GM12878 (cell line): ENCODE measurements at regions not wholly inside any gene's neighbourhood (a gene's known extent, or its start where the extent isn't known, plus 50 kb on each side); places are given as distances from the start of the nearest gene placed in this dataset.
A peak's percentile ranks its signal among the peaks of the same experiment; 100 is the strongest.

Source experiments
- ATAC-seq: fragments of 200-7000 bp; cut with Tn5 transposase; 3 replicates; pipeline ENCODE4 v1.9.1; 2020; ENCODE audit warnings: mild to moderate bottlenecking, moderate library complexity
- BruUV-seq: library from RNA; stranded (reverse); fragments of 400-500 nt; replicated peaks from 2 replicates; lab custom pipeline; 2021; lab: Mats Ljungman, UMichigan
- CTCF ChIA-PET: fragments of 300-600 bp; sonication (Branson Sonifier 250); formaldehyde crosslinking; extraction: SDS; loops from one replicate; lab custom pipeline; 2021; ENCODE audit warnings: inconsistent platforms; lab: Yijun Ruan, JAX
- POLR2A ChIA-PET: fragments of 350-600 bp; formaldehyde crosslinking; extraction: SDS; loops from one replicate; lab custom pipeline; 2021; ENCODE audit warnings: inconsistent platforms; lab: Charles Lee
- RAD21 ChIA-PET: fragments of 300-600 bp; sonication (Branson Sonifier 250); formaldehyde crosslinking; loops from one replicate; lab custom pipeline; 2023; ENCODE audit warnings: antibody characterized with exemption; ENCODE audit not compliant: unreplicated experiment; lab: Charles Lee
- SMC1A ChIA-PET: fragments of 300-600 bp; sonication (Branson Sonifier 250); formaldehyde crosslinking; loops from one replicate; lab custom pipeline; 2023; ENCODE audit not compliant: unreplicated experiment, uncharacterized antibody; lab: Charles Lee
- DNase-seq: peaks from one replicate; pipeline ENCODE4 v3.0.0-alpha.2; 2011; ENCODE audit warnings: low read depth, low spot score
- FAIRE-seq: peaks from 3 replicates; lab custom pipeline; 2011; peaks lifted over from hg19 to GRCh38; lab: Jason Lieb, UNC
- H2AFZ ChIP-seq: 2 replicates; pipeline ENCODE4 v1.6.0; 2011; ENCODE audit warnings: low read depth, low read length, control low read depth; ENCODE audit not compliant: control insufficient read depth
- H3K27ac ChIP-seq: 2 replicates; pipeline ENCODE4 v1.5.1; 2011; ENCODE audit warnings: control low read depth; ENCODE audit not compliant: control insufficient read depth, insufficient read depth
- H3K27me3 ChIP-seq, 2 experiments: replicated peaks in 1 of 2; 2 replicates each; pipeline versions ENCODE4 v1.6.0 to v1.6.1; 2011; ENCODE audit warnings: low read length in 1 of 2; ENCODE audit not compliant: control insufficient read depth in 2 of 2, insufficient read depth in 2 of 2
- H3K36me3 ChIP-seq, 2 experiments: 2 replicates each; pipeline ENCODE4 v1.5.1; 2011; ENCODE audit warnings: low read length in 1 of 2; ENCODE audit not compliant: control insufficient read depth in 2 of 2, insufficient read depth in 2 of 2
- H3K4me1 ChIP-seq: 2 replicates; pipeline ENCODE4 v1.6.1; 2011; ENCODE audit warnings: mild to moderate bottlenecking, low read length, moderate library complexity, mixed read lengths; ENCODE audit not compliant: control insufficient read depth, insufficient read depth
- H3K4me2 ChIP-seq: 2 replicates; pipeline ENCODE4 v1.6.0; 2011; ENCODE audit warnings: control low read depth; ENCODE audit not compliant: control insufficient read depth, insufficient read depth
- H3K4me3 ChIP-seq: fragments of 200-600 bp; sonication (generic); 2 replicates; pipeline ENCODE4 v1.5.1; 2016
- H3K79me2 ChIP-seq: 2 replicates; pipeline ENCODE4 v1.6.0; 2011; ENCODE audit warnings: low read length; ENCODE audit not compliant: control insufficient read depth, insufficient read depth
- H3K9ac ChIP-seq: 2 replicates; pipeline ENCODE4 v1.8.0; 2011; ENCODE audit warnings: low read length, control low read depth, mixed read lengths; ENCODE audit not compliant: control insufficient read depth, insufficient read depth
- H3K9me3 ChIP-seq: replicated peaks from 3 replicates; pipeline ENCODE4 v1.5.1; 2011; ENCODE audit warnings: mild to moderate bottlenecking, low read length; ENCODE audit not compliant: control insufficient read depth, insufficient read depth
- H4K20me1 ChIP-seq: 2 replicates; pipeline ENCODE4 v1.6.0; 2011; ENCODE audit not compliant: control insufficient read depth, insufficient read depth
- CHD1 ChIP-seq: IDR thresholded peaks from 2 replicates; pipeline ENCODE4 v1.6.1; 2012; ENCODE audit warnings: low read depth, low read length, improper control_type of control experiment
- CHD2 ChIP-seq: IDR thresholded peaks from 2 replicates; pipeline ENCODE4 v1.6.1; 2011; ENCODE audit warnings: low read depth, low read length, improper control_type of control experiment, borderline replicate concordance
- EGR1 ChIP-seq, 2 experiments: IDR thresholded peaks; 1 replicate in 1 of 2; 2 replicates in 1 of 2; pipeline ENCODE4 v1.6.1; 2011 to 2012; ENCODE audit warnings: low read depth in 2 of 2, low read length in 2 of 2, borderline replicate concordance in 1 of 2, mild to moderate bottlenecking in 1 of 2, moderate library complexity in 1 of 2
- ETV6 ChIP-seq, 2 experiments: fragments of 450-650 bp in 1 of 2; IDR thresholded peaks in 1 of 2; conservative IDR thresholded peaks in 1 of 2; 2 replicates each; pipeline ENCODE4 v1.6.1; 2014; ENCODE audit warnings: antibody characterized with exemption in 1 of 2, borderline replicate concordance in 1 of 2, low read depth in 1 of 2, mild to moderate bottlenecking in 1 of 2, moderate library complexity in 1 of 2
- FOXK2 ChIP-seq: fragments of 450-650 bp; IDR thresholded peaks from 2 replicates; pipeline ENCODE4 v1.6.1; 2017; ENCODE audit warnings: mild to moderate bottlenecking, moderate library complexity
- GABPA ChIP-seq: IDR thresholded peaks from 2 replicates; pipeline ENCODE4 v1.6.1; 2014; ENCODE audit warnings: antibody characterized with exemption, low read depth, mild to moderate bottlenecking, inconsistent platforms
- GATAD2B ChIP-seq: fragments of 450-650 bp; conservative IDR thresholded peaks from 2 replicates; pipeline ENCODE4 v1.6.1; 2017; ENCODE audit warnings: low read depth, mild to moderate bottlenecking, moderate library complexity
- IKZF1 ChIP-seq: fragments of 450-650 bp; conservative IDR thresholded peaks from 2 replicates; pipeline ENCODE4 v1.6.1; 2017; ENCODE audit warnings: antibody characterized with exemption, mild to moderate bottlenecking
- JUNB ChIP-seq: IDR thresholded peaks from 2 replicates; pipeline ENCODE4 v1.6.1; 2016; ENCODE audit warnings: antibody characterized with exemption, mild to moderate bottlenecking
- MTA2 ChIP-seq: fragments of 450-650 bp; IDR thresholded peaks from 2 replicates; pipeline ENCODE4 v1.6.1; 2016; ENCODE audit warnings: low read depth, mild to moderate bottlenecking, moderate library complexity
- NFYB ChIP-seq: IDR thresholded peaks from 2 replicates; pipeline ENCODE4 v1.6.1; 2011; ENCODE audit warnings: low read depth, mild to moderate bottlenecking, low read length, improper control_type of control experiment, moderate library complexity; ENCODE audit not compliant: insufficient read depth
- NR2C2 ChIP-seq: IDR thresholded peaks from 2 replicates; pipeline ENCODE4 v1.6.1; 2011; ENCODE audit warnings: borderline replicate concordance, low read depth; ENCODE audit not compliant: control insufficient read depth, insufficient read length
- PAX8 ChIP-seq: fragments of 450-650 bp; IDR thresholded peaks from 2 replicates; pipeline ENCODE4 v1.6.1; 2017; ENCODE audit warnings: mild to moderate bottlenecking, moderate library complexity
- RCOR1 ChIP-seq: conservative IDR thresholded peaks from 2 replicates; pipeline ENCODE4 v1.6.1; 2012; ENCODE audit warnings: low read depth, low read length, improper control_type of control experiment
- SMAD1 ChIP-seq: fragments of 450-650 bp; IDR thresholded peaks from 2 replicates; pipeline ENCODE4 v1.6.1; 2018; ENCODE audit warnings: mild to moderate bottlenecking, low read depth; ENCODE audit not compliant: partially characterized antibody
- SRF ChIP-seq, 2 experiments: IDR thresholded peaks; 2 replicates each; pipeline ENCODE4 v1.6.1; 2011; ENCODE audit warnings: low read depth in 2 of 2, low read length in 2 of 2, mild to moderate bottlenecking in 1 of 2, moderate library complexity in 1 of 2
- ZSCAN29 ChIP-seq: fragments of 450-650 bp; IDR thresholded peaks from 2 replicates; pipeline ENCODE4 v1.6.1; 2017; ENCODE audit warnings: mild to moderate bottlenecking, moderate library complexity
- WGBS: methylation state at CpG from one replicate; pipeline ENCODE4 v1.1.6; 2016; ENCODE audit warnings: low lambda C conversion rate; ENCODE audit not compliant: insufficient replicate concordance, insufficient coverage; ENCODE audit errors: missing lambda C conversion rate; 5-methylcytosine and 5-hydroxymethylcytosine counted together
- in situ Hi-C: fragments of 300-500 bp; cut with MboI; formaldehyde crosslinking; loops from 9 replicates; pipeline ENCODE4 v1.14.3; 2018; ENCODE audit warnings: mixed read lengths
- intact Hi-C: fragments of 100-400 bp; cut with micrococcal nuclease; formaldehyde crosslinking; loops from one replicate; pipeline ENCODE4 v1.14.2; 2022; ENCODE audit not compliant: unreplicated experiment
- TF ChIP-seq, protein P1 (sequence below): IDR thresholded peaks from 2 replicates; pipeline ENCODE4 v1.6.1; 2011; ENCODE audit warnings: low read depth, low read length, improper control_type of control experiment, borderline replicate concordance

DNA sequence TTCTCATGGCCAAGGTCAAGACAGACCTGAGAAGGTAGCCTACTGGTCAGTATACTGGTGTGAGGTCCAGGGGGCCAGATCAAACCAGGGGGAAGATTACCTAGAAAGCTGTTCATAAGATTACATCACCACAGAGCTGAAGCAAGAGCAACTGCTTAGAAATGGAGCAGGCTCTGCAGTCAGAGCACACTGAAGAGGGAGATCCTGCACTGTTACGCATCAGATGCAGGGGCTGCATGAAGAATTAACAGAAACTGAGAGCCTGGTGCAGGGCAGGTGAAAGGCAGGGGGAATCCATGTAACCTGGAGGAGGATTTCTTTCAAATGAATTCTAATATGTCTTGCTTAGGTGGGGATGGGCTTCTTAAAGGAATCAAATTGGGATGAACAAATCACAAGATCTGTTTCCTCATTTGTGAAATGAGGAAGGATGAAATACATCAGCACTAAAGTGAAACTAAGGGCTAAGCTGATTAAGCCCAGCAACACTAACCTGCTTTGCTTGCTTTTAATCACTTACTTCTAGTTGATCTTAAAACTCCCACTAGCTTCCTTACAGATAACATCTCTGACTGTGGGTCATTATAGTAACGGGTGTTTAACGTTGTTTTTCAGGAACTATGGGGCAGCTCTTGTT, 74.3 kb upstream of the ADAM23 start:
- H3K9me3 ChIP-seq = no peaks in the 10 kb centered on the region
- POLR2A ChIA-PET = interaction anchor here (0.5 to 1.5 kb wide), 2 partner anchors 15 to 397 kb away, joined by 4 read pairs; no protein-coding TSS in a partner anchor
- CTCF ChIA-PET = interaction anchor here (1.1 to 2.8 kb wide), 5 partner anchors 15 to 205 kb away, joined by 3 to 5 read pairs (median 4); no protein-coding TSS in a partner anchor
- peak; percentile 83 for ATAC-seq
- H2AFZ ChIP-seq = peak overlapping the region; percentile 64
- H4K20me1 ChIP-seq = no peaks in the 10 kb centered on the region
- no peak overlapping the region for H3K4me3 ChIP-seq
- SMC1A ChIA-PET = interaction anchor here (0.9 to 1.9 kb wide), 3 partner anchors 15 to 55 kb away, joined by 3 to 8 read pairs (median 5); no protein-coding TSS in a partner anchor
- no TSS peak for BruUV-seq
- no peak for TF ChIP-seq NR2C2
- peak; percentile 35; the same call in 1 of the 2 replicates for TF ChIP-seq MTA2
- 0 out of 2 replicates have a peak, but pooled peaks have one; percentile 14 for TF ChIP-seq IKZF1
- FAIRE-seq = no peak
- no peak overlapping the region for H3K27ac ChIP-seq
- intact Hi-C loops (no loop called here), in situ Hi-C loops (no loop called here)
- no peak overlapping the region for H3K9ac ChIP-seq
- no peaks in the 10 kb centered on the region for H3K27me3 ChIP-seq
- no peaks in the 10 kb centered on the region for H3K79me2 ChIP-seq
- DNase-seq = no peak
- RAD21 ChIA-PET = interaction anchor here (0.9 to 1.2 kb wide), 2 partner anchors 15 to 87 kb away, joined by 3 read pairs; no protein-coding TSS in a partner anchor
- 23% methylated on average over 3 of the region's 3 CpGs for WGBS
- H3K4me2 ChIP-seq = 0 out of 2 replicates have a peak overlapping the region, but pooled peaks have one; percentile 17
- no peaks in the 10 kb centered on the region for H3K36me3 ChIP-seq
- no peaks in the 10 kb centered on the region for H3K4me1 ChIP-seq

DNA sequence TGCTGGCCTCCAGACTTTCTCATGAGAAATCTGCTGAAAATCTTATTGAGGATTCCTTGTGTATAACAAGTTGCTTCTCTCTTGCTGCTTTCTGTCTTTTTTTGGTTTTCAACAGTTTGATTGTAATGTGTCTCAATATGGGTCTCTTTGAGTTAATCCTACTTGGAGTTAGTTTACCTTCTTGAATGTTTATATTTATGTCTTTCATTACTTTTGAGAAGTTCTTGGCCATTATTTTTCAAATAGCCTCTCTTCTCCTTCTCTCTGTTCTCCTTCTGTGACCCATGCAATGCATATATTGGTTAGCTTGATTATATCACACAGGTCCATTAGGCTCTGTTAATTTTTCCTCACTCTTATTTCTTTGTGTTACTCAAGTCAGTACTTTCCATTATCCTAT, 67.4 kb upstream of the ADAM23 start:
- H3K4me3 ChIP-seq = no peak overlapping the region
- no peak overlapping the region for H3K27ac ChIP-seq
- ChIA-PET CTCF (no interaction called here), RAD21 (no interaction called here), SMC1A (no interaction called here), POLR2A (no interaction called here)
- H3K36me3 ChIP-seq = no peaks in the 10 kb centered on the region
- no TSS peak for BruUV-seq
- H3K27me3 ChIP-seq = no peaks in the 10 kb centered on the region
- ATAC-seq (no peak), FAIRE-seq (no peak), DNase-seq (no peak)
- no peaks in the 10 kb centered on the region for H3K9me3 ChIP-seq
- H4K20me1 ChIP-seq = no peaks in the 10 kb centered on the region
- H2AFZ ChIP-seq = no peak overlapping the region
- H3K9ac ChIP-seq = no peak overlapping the region
- H3K4me2 ChIP-seq = no peak overlapping the region
- no peaks in the 10 kb centered on the region for H3K79me2 ChIP-seq
- intact Hi-C loops (no loop called here), in situ Hi-C loops (no loop called here)
- no peaks in the 10 kb centered on the region for H3K4me1 ChIP-seq
- TF ChIP-seq ETV6 (conservative IDR thresholded peaks at IDR 0.05 in 1 of 2, IDR thresholded peaks at IDR 0.05 in 1 of 2; ENCODE audit: borderline replicate concordance in 1 of 2, low read depth in 1 of 2) (no peak), GATAD2B (no peak), GABPA (no peak), SRF (IDR thresholded peaks at IDR 0.05; ENCODE audit: low read depth in 2 of 2, low read length in 2 of 2) (no peak), RCOR1 (no peak), EGR1 (IDR thresholded peaks at IDR 0.05; ENCODE audit: borderline replicate concordance in 1 of 2, low read depth in 2 of 2, low read length in 2 of 2) (no peak), NFYB (no peak), PAX8 (no peak), SMAD1 (no peak), CHD1 (no peak), JUNB (no peak), CHD2 (no peak), ZSCAN29 (no peak), FOXK2 (no peak)
- TF ChIP-seq, protein P1, sequence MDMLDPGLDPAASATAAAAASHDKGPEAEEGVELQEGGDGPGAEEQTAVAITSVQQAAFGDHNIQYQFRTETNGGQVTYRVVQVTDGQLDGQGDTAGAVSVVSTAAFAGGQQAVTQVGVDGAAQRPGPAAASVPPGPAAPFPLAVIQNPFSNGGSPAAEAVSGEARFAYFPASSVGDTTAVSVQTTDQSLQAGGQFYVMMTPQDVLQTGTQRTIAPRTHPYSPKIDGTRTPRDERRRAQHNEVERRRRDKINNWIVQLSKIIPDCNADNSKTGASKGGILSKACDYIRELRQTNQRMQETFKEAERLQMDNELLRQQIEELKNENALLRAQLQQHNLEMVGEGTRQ = no peak
